WI38 (cell line): ENCODE measurements at regions not wholly inside any gene's neighbourhood (a gene's known extent, or its start where the extent isn't known, plus 50 kb on each side); places are given as distances from the start of the nearest gene placed in this dataset.
A peak's percentile ranks its signal among the peaks of the same experiment; 100 is the strongest.

ENCODE experiments used
- H3K4me3 ChIP-seq: 2 replicates; pipeline ENCODE4 v1.5.1; 2011; ENCODE audit warnings: low read depth, mild to moderate bottlenecking, control low read depth, low read length
- CTCF ChIP-seq: IDR thresholded peaks from 2 replicates; pipeline ENCODE4 v1.5.1; 2012; ENCODE audit warnings: low read depth, mild to moderate bottlenecking, control low read depth, low read length

- no peak overlapping the region for H3K4me3 ChIP-seq
- no peak for TF ChIP-seq CTCF
Observed at GRCh38 chr11:15851051-15851498, 505.3 kb downstream of the SOX6 start.

GRCh38 chr11:15852179-15852578 lies 504.2 kb downstream of the SOX6 start:
- TF ChIP-seq CTCF: peak; percentile 47

GRCh38 chr11:15854245-15854644 lies 502.1 kb downstream of the SOX6 start:
- H3K4me3 ChIP-seq: no peak overlapping the region
- no peak for TF ChIP-seq CTCF

More at GRCh38 chr11:15852179-15852578, 504.2 kb downstream of the SOX6 start:
- no peak overlapping the region for H3K4me3 ChIP-seq

- no peak for TF ChIP-seq CTCF
- H3K4me3 ChIP-seq: no peak overlapping the region
Observed at GRCh38 chr11:15858881-15859280, 497.5 kb downstream of the SOX6 start.

GRCh38 chr11:15859411-15859810 lies 496.9 kb downstream of the SOX6 start:
- no peak overlapping the region for H3K4me3 ChIP-seq
- TF ChIP-seq CTCF: no peak

GRCh38 chr11:15861256-15861655 lies 495.1 kb downstream of the SOX6 start:
- no peak for TF ChIP-seq CTCF
- no peak overlapping the region for H3K4me3 ChIP-seq

GRCh38 chr11:15863411-15863810 lies 492.9 kb downstream of the SOX6 start:
- no peak overlapping the region for H3K4me3 ChIP-seq
- no peak for TF ChIP-seq CTCF
